B cell (primary cell): ENCODE measurements at regions not wholly inside any gene's neighbourhood (a gene's known extent, or its start where the extent isn't known, plus 50 kb on each side); places are given as distances from the start of the nearest gene placed in this dataset.

ENCODE experiments used
- EZH2 ChIP-seq: IDR thresholded peaks from 2 replicates; pipeline ENCODE4 v1.6.1; 2012; ENCODE audit warnings: borderline replicate concordance, low read depth, mild to moderate bottlenecking, moderate library complexity, low read length; ENCODE audit not compliant: insufficient read depth, poor library complexity, severe bottlenecking
- TF ChIP-seq, protein P1 (sequence below): fragments of 200-600 bp; IDR thresholded peaks from one replicate; pipeline ENCODE4 v1.8.0; 2022; ENCODE audit warnings: antibody characterized with exemption, mild to moderate bottlenecking

DNA sequence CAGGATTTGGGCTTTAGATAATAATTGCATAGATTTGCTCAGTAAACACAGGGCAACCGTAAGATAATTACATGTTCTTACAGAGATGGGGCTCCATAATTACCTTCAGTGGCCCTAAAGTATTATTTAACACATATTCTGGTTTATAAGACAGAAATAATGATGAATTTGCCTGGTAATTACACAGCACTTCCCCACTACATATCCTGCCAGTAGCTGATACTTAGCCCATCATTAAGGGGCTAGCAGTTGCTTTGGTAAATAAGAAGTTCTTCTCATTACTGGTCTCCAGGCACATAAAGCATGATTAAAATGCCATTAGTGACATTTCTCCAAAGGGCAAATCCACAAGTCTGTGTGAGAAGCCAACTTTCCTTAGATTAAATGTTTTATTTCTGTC lies 158.7 kb downstream of the NUAK1 start:
- TF ChIP-seq, protein P1, sequence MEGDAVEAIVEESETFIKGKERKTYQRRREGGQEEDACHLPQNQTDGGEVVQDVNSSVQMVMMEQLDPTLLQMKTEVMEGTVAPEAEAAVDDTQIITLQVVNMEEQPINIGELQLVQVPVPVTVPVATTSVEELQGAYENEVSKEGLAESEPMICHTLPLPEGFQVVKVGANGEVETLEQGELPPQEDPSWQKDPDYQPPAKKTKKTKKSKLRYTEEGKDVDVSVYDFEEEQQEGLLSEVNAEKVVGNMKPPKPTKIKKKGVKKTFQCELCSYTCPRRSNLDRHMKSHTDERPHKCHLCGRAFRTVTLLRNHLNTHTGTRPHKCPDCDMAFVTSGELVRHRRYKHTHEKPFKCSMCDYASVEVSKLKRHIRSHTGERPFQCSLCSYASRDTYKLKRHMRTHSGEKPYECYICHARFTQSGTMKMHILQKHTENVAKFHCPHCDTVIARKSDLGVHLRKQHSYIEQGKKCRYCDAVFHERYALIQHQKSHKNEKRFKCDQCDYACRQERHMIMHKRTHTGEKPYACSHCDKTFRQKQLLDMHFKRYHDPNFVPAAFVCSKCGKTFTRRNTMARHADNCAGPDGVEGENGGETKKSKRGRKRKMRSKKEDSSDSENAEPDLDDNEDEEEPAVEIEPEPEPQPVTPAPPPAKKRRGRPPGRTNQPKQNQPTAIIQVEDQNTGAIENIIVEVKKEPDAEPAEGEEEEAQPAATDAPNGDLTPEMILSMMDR, result no peak
- no peak for TF ChIP-seq EZH2
